OCI-LY7 (cell line): ENCODE measurements at regions not wholly inside any gene's neighbourhood (a gene's known extent, or its start where the extent isn't known, plus 50 kb on each side); places are given as distances from the start of the nearest gene placed in this dataset.

ENCODE experiments used
- CTCF ChIP-seq: fragments of 200-600 bp; sonication (generic); conservative IDR thresholded peaks from 2 replicates; pipeline ENCODE4 v1.5.1; 2014; ENCODE audit warnings: mild to moderate bottlenecking, antibody characterized with exemption, low read length, moderate library complexity, mixed read lengths
- EZH2phosphoT487 ChIP-seq: fragments of 200-600 bp; sonication (generic); IDR thresholded peaks from 2 replicates; pipeline ENCODE4 v1.6.1; 2018; ENCODE audit warnings: low read depth, borderline replicate concordance, mild to moderate bottlenecking, mixed run types, antibody characterized with exemption, low read length, moderate library complexity, mixed read lengths

DNA sequence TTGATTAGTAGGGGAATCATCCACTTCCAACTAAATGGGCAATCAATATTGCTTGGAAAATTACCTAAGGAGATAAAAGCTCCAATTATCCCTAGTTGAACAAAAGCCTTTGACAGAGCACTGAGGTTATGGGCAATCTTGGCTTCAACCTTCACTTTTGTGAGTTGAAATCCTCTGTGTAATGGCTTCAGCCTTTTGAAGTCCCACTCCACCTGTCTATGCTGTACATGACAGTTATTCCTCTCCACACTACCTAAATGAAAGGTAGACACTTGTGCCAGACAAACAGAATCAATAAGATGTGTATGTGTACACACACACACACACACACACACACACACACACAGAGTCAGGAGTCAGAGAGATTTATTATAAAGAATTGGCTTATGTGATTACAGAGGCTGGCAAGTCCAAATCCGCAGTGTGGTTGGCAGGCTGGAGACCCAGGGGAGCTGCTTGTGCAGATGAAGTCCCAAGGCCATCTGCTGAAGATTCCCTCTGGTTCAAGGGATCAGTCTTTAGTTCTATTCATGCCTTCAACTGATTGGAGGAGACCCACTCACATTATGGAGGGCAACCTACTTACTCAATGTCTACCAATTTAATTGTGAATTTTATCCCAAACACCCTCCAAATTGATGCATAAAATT, 164.8 kb upstream of the CDC14C start:
- TF ChIP-seq CTCF: no peak
- TF ChIP-seq EZH2phosphoT487: no peak
